T-helper 1 cell treated with Interleukin-12 subunit alpha and Interleukin-12 subunit beta and Interleukin-4 antibody, amounts not matched to agents 30 ng/mL and 1 ng/mL, for 36 hours (primary cell): ENCODE measurements at regions not wholly inside any gene's neighbourhood (a gene's known extent, or its start where the extent isn't known, plus 50 kb on each side); places are given as distances from the start of the nearest gene placed in this dataset.

Source experiments
- intact Hi-C: fragments of 100-400 bp; cut with micrococcal nuclease; formaldehyde crosslinking; loops from one replicate; pipeline ENCODE4 v1.15.1; 2024

GRCh38 chr1:29860681-29861080 lies 624.4 kb downstream of the PTPRU start:
- intact Hi-C loops, result no loop called here

GRCh38 chr1:29860056-29860455 lies 623.7 kb downstream of the PTPRU start:
- intact Hi-C loops, result no loop called here

DNA sequence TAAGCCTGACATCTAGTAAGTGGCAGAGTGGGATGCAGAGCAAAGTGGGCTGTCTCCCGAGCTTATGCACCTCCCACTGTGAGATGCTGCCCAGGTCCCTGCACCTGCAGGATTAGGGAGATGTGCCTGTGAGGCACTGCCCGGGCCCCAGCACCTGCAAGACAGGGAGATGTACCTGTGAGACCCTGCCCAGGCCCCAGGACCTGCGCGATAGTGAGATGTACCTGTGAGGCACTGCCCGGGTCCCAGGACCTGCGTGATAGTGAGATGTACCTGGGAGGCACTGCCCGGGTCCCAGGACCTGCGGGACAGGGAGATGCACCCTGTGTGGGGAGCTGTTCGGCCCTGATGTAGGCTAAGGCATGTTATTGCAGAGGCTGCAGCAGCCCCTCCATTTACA lies 622.8 kb downstream of the PTPRU start:
- intact Hi-C loops, result no loop called here

DNA sequence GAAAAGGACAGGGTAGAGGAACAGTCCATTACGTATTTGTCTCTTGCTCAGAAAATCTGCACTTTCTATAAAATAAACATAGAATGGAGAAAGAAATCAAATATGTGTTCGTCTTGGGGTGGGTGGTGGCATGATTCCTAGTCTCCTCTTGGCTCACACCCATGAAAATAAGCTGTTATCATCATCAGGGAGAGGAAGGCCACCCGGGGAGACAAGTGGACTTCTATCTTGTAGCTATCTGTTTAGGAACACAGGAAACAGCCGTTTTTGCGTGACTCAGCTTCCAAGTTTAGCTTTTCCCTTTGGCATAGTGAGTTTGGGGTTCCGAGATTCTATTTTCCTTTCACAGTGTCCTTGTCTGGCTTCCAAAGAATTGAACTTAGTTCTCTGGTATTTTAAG lies 622.3 kb downstream of the PTPRU start:
- intact Hi-C loops, result no loop called here

DNA sequence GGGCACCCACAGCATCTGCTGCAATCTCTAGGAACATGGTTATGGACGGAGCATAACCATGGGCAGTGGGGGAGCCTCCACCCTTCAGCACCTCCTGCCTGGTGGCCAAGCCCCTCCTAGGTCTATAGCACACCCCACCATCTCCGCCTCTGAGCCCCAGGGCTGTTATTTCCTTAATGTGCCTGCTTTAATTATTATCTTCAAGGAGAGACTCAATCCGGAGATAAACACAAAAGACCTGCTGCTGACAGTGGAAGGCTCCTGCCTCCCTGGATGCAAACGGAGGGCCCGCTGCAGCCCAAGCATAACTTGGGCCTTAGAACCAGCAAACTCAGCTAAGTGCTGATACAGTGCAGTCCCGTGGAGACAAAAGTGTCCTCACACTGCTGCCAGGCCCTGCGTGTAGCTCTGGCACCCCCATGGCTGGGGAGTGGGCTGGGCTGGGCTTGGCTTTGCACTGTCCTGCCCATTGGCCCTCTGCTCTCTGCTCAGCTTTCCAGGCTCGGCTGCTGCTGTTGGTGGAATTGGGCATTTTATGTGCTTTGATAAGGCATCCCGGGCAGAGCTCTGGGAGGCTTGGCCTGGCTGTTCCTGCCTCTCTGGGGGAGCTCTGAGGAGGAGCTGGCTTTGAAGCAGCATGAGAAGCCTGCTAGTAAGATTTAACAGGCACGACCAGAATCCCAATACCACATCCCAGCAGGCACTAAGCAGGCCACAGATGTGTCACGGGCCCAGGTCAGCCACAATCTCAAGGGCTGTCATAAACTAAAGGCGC lies 620.2 kb downstream of the PTPRU start:
- intact Hi-C loops, result no loop called here

DNA sequence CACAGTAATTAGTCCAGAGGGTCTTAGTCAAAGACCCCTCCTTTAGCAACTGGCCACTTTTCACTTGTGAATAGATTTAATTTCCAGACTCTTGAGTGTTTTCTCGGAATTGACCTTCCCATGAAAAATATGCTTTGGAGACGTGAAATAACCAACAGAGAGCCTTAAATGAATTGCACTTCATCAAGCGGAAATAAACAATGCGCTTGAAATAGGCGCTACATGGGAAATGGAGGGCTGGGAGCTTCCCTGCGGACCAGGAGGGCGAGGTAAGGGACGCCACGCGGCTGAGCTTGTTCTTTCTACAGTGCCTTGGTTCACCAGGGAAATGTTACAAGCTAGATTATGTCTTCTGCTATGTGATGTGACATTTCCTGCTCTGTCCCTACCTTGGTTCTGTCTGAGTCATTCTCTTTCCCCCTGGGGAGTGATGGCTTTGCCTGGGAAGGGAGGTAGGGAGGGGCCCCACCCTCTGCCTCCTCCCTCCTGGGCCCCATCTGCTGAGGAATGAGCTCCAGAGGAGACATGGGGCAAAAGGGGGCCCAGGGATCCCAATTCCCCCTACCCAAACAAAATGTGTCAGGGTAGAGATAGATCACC lies 619.3 kb downstream of the PTPRU start:
- intact Hi-C loops, result no loop called here

- intact Hi-C loops, result no loop called here
Measured at GRCh38 chr1:29854700-29855276, 618.5 kb downstream of the PTPRU start.

- intact Hi-C loops, result no loop called here
Measured at GRCh38 chr1:29853716-29854330, 617.5 kb downstream of the PTPRU start.

DNA sequence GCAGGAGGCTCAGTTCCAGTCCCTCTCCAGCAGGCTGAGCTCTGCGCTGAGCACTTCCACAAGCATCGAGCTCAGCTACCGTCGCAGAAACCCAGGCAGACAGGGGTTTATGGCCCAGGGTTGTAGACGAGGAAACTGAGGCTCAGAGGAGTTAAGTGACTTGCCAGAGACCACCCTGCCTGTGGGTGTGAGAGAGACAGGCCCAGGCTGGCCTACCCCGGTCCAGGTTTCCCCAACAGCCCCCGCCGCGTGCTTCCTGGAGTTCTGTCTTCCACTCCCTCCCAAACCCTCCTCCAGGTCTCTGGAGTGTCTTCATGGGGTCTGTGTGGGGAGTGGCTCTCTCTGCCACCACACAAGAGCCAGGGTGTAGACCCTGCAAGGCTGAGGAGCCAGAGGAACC lies 615.9 kb downstream of the PTPRU start:
- intact Hi-C loops, result no loop called here

- intact Hi-C loops, result no loop called here
Measured at GRCh38 chr1:29851691-29852090, 615.4 kb downstream of the PTPRU start.

GRCh38 chr1:29849991-29850757 lies 613.9 kb downstream of the PTPRU start:
- intact Hi-C loops, result loop anchor here (1.0 to 2.0 kb wide), 7 partner anchors 57 to 614 kb away; partner anchors contain the start of gene PTPRU

DNA sequence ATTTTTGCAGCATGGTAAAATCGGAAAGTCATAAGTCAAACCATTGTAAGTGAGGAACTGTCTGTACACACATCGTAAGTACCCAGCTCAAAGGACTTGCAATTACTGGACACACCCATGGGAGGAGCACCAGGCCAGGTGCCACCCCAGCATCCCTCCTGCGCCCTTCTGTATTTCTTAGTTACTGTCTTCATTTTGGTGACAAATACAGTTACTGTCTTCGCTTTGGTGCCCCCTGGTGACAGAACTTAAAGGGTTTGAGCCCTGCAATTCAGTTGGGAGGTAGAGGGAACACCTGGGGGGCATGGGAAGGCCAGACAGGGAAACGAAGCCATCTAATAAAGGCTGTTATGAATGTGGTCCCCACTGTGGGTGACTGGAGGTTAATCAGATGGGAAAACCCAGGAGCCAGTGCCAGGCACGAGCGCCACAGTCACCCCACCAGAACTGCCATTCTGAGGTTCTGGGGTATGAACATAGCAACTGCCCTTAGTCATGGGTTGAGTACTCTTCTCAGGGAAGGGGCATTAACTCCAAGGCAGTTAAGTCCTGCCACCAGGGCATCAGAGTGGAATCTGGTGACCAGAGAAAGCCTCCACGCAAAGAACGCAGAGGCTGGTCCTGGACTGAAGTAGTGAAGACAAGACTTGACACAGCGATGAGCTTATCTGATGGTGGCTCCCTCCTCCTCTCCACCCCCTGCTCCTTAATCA lies 612.9 kb downstream of the PTPRU start:
- intact Hi-C loops, result loop anchor here (1.0 to 2.0 kb wide), 7 partner anchors 56 to 613 kb away; partner anchors contain the start of gene PTPRU

DNA sequence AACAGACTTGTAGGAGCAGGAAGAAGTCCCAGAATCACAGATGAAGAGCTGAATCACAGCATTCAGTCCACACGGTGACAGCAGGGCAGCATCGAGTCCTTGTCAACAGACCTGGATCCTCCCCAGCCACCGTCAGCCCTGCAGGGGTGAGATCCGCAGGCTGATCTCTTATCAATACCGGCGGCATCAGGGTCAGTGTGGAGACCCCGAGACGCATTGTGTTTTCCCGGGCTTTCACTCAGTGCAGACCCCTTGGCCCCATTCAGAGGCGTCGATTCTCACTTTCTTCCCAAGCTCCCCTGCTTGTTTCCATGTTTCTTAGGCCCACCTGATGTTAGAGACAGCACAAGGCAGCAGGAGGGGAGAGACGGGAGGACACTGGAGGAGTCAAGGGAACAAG lies 609.6 kb downstream of the PTPRU start:
- intact Hi-C loops, result no loop called here

DNA sequence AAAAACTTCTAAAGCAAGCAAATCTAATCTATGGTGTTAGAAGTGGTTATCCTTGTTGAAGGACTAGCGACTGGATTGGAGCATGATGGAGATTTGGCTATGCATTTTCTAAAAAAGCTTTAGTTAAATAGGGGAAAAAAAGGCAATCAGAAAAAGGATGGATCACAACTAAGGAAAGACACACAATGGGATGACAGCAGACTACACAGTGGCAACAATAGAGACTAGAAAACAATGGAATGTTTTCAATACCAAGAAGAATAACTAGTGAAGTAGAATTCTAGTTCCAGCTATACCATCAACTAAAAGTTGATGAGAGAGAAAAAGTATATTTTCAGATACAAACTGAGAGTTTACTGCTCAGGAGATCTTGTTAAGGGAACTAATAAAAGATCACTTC lies 605.8 kb downstream of the PTPRU start:
- intact Hi-C loops, result no loop called here

GRCh38 chr1:29839726-29840125 lies 603.4 kb downstream of the PTPRU start:
- intact Hi-C loops, result no loop called here

- intact Hi-C loops, result no loop called here
Measured at GRCh38 chr1:29838738-29839320, 602.5 kb downstream of the PTPRU start.

DNA sequence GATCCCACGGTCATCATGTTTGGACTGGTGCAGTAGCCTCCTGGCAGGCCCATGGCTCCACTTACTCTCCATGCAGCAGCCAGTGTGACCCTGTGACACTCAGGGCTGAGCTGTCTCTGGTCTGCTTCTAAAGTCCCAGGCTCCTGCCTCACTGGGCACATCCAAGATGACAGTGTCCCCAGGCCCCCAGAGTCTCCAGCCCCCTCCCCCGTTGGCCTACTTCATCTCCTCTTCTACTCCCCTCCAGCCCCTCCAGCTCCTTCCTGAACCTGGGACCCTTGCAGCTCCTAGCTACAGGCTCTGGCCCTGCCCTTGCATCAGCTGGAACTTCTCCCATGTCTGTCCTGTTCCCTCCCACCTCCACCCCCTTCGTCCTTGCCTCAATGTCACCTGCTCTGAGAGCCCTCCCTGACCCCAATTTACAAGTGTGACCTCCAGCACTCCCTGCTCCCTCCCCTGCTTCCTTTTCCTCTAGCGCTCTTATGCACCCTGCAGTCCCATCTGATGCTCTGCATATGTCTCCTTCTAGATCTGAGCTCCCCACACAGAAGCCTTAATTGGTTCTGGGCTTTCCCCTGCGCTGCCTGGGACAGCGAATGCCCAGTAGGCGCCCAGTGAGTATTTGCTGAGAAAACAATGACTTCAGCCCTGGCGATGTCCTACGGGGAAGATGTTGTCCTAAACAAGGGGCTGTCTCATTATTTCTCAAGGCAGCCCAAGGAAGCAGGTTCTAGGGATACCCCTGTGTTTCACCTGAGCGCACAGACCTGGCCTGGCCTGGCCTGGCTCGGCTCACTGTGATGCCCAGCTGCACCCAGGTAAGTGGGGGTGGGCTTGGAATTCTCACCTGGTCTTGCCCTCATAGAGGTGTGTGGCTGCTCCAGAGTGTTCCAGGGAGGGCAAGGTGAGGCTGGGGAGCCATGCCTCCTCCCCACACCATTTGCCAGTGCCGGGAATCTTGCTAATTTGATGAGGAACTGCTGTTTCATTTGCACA lies 600.6 kb downstream of the PTPRU start:
- intact Hi-C loops, result no loop called here

- intact Hi-C loops, result no loop called here
Measured at GRCh38 chr1:29835874-29836273, 599.6 kb downstream of the PTPRU start.

DNA sequence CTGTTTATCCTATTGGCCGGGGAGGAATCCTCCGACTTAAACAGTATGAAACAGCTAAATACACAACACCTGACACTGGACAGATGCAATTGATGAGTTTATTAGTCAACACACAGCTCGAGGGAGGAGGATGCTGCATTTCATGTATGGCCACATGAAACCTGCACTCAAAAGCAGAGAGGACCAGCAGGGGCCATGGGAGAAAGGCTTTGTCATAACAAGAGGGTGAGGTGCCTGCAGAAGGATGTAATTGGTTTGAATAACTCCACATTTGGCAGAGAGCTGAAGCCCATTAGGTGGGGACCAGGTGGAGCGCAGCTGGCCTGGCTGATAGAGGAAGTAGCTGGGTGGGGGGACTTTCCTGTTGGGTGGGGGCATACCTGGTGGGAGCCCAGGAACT lies 599.1 kb downstream of the PTPRU start:
- intact Hi-C loops, result no loop called here
